Uterus (tissue), 3 donors: ENCODE measurements at regions not wholly inside any gene's neighbourhood (a gene's known extent, or its start where the extent isn't known, plus 50 kb on each side); places are given as distances from the start of the nearest gene placed in this dataset.

Experiments
- DNase-seq, 2 donors: peaks; one replicate each; pipeline ENCODE4 v3.0.0-alpha.2; 2019 to 2020
- H3K27ac ChIP-seq, 2 donors: fragments of 200-600 bp; sonication (generic); 1 replicate in 1 of 2; 2 replicates in 1 of 2; pipeline ENCODE4 v1.5.1; 2016 to 2018
- H3K27me3 ChIP-seq, 2 donors: fragments of 200-600 bp; sonication (generic); one replicate each; pipeline ENCODE4 v1.5.1; 2018 to 2019; ENCODE audit warnings: control low read depth in 1 of 2
- H3K36me3 ChIP-seq, 2 donors: fragments of 200-600 bp; sonication (generic); one replicate each; pipeline ENCODE4 v1.5.1; 2019; ENCODE audit warnings: control low read depth in 1 of 2
- H3K4me1 ChIP-seq, 2 donors: fragments of 200-600 bp; sonication (generic); one replicate each; pipeline ENCODE4 v1.5.1; 2018 to 2019; ENCODE audit warnings: control low read depth in 1 of 2
- H3K4me3 ChIP-seq, 2 donors: fragments of 200-600 bp; sonication (generic); 1 replicate in 1 of 2; 2 replicates in 1 of 2; pipeline ENCODE4 v1.5.1; 2018 to 2019; ENCODE audit warnings: mild to moderate bottlenecking in 1 of 2
- H3K9me3 ChIP-seq, 2 donors: fragments of 200-600 bp; sonication (generic); one replicate each; pipeline ENCODE4 v1.5.1; 2019; ENCODE audit warnings: control low read depth in 1 of 2
- POLR2A ChIP-seq, 2 donors: fragments of 450-650 bp; IDR thresholded peaks; one replicate each; pipeline ENCODE4 v1.6.1; 2016; ENCODE audit warnings: antibody characterized with exemption in 2 of 2, mild to moderate bottlenecking in 1 of 2, moderate library complexity in 1 of 2
- intact Hi-C: fragments of 100-400 bp; cut with DNase I; formaldehyde crosslinking; loops from one replicate; pipeline ENCODE4 v1.15.1; 2023; ENCODE audit warnings: low total_unique reads
- TF ChIP-seq, protein P1 (sequence below), 4 experiments: fragments of 200-600 bp in 2 of 4; fragments of 450-650 bp in 2 of 4; sonication (generic) in 2 of 4; IDR thresholded peaks; one replicate each; pipeline ENCODE4 v1.5.1; 2016 to 2019; ENCODE audit warnings: antibody characterized with exemption in 4 of 4, mild to moderate bottlenecking in 2 of 4, moderate library complexity in 1 of 4
- donor health status: DM: yes; HTN: yes; CAD: no.

DNA sequence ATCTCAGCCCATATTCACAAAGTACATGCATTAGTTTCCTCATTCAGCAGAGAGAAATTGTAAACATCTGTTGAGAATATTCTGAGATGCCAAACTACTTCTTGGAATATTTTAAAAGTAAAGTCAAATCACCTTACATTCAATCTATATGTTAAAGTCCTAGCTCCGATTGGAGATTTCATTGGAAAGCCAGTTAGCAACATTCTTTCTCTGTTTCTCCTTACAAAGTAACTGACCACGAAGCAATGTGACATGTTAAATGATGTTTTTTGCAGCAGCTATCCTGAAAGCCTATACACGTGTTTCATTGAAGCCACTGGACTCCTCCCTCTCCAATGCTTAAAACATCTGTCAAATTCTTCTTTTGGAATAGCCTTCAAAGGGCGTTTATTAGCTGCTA lies 379.1 kb upstream of the CCNH start:
- no peak for DNase-seq
- TF ChIP-seq, protein P1, sequence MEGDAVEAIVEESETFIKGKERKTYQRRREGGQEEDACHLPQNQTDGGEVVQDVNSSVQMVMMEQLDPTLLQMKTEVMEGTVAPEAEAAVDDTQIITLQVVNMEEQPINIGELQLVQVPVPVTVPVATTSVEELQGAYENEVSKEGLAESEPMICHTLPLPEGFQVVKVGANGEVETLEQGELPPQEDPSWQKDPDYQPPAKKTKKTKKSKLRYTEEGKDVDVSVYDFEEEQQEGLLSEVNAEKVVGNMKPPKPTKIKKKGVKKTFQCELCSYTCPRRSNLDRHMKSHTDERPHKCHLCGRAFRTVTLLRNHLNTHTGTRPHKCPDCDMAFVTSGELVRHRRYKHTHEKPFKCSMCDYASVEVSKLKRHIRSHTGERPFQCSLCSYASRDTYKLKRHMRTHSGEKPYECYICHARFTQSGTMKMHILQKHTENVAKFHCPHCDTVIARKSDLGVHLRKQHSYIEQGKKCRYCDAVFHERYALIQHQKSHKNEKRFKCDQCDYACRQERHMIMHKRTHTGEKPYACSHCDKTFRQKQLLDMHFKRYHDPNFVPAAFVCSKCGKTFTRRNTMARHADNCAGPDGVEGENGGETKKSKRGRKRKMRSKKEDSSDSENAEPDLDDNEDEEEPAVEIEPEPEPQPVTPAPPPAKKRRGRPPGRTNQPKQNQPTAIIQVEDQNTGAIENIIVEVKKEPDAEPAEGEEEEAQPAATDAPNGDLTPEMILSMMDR (IDR thresholded peaks at IDR 0.05) = no peak
- no peak for TF ChIP-seq POLR2A (IDR thresholded peaks at IDR 0.05)
- Histone ChIP-seq H3K36me3 (no peaks in the 10 kb centered on the region), H3K4me1 (no peaks in the 10 kb centered on the region), H3K27me3 (peaks cover 0 to 20% of the 10 kb centered on the region in 2 donors), H3K9me3 (no peaks in the 10 kb centered on the region), H3K27ac (no peak overlapping the region), H3K4me3 (no peak overlapping the region)
- intact Hi-C loops = no loop called here

DNA sequence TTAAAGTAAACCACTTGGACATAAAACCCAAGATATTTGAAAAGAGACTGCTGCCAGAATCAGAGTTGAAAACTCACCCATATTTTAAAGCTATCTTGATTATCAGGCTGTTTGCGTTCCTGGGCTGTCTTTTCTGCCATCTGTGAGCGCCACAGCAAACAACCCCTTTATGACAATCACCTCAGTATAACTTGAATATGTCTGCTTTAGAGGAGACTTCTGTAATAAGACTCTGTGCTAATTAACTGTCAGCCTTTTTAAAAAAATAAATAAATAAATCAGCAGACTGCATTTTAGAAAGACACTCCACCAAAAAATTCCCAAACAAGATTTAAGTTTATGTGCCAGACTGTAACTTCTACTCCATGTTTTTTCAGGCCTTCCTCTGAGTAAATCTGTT lies 375.7 kb upstream of the CCNH start:
- H3K9me3 ChIP-seq = no peaks in the 10 kb centered on the region
- no peak for DNase-seq
- H3K4me1 ChIP-seq = no peaks in the 10 kb centered on the region
- peaks cover 0 to 31% of the 10 kb centered on the region in 2 donors for H3K27me3 ChIP-seq
- H3K27ac ChIP-seq = no peak overlapping the region
- TF ChIP-seq, protein P1 (IDR thresholded peaks at IDR 0.05) = no peak
- no peak for TF ChIP-seq POLR2A (IDR thresholded peaks at IDR 0.05)
- intact Hi-C loops = no loop called here
- H3K36me3 ChIP-seq = no peaks in the 10 kb centered on the region
- no peak overlapping the region for H3K4me3 ChIP-seq

DNA sequence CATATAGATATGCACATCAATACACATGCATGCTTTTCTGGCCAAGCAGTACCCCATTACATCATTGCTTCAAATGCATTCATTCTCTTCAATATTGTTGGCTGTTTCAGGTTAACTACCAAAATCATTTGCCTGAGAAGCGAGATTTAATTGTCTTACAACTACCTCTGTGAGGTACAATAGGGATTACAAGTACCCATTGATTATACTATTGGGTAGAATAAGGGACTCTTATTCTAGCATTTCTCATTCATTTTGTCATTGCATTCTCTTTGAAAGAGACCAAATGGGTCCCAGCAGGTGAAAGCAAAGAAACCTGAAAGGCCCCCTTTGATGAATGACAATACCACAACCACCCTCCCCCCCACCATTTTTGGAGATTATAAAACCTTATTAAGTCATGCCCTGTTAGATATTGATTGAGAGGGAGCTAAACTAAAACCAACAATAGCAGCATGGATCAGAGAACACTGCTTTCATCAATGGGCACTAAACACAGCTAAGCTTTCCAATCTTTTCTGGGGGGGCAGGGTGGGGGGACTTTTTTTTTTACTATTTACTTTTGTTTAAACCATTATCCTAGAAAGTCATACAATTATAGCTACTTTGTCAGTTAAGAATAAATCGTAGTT lies 375.0 kb upstream of the CCNH start:
- Histone ChIP-seq H3K4me1 (no peaks in the 10 kb centered on the region), H3K9me3 (no peaks in the 10 kb centered on the region), H3K4me3 (no peak overlapping the region), H3K27ac (no peak overlapping the region), H3K36me3 (no peaks in the 10 kb centered on the region), H3K27me3 (peaks cover 0 to 32% of the 10 kb centered on the region in 2 donors)
- intact Hi-C loops = no loop called here
- DNase-seq = no peak
- TF ChIP-seq, protein P1 (IDR thresholded peaks at IDR 0.05) = no peak
- no peak for TF ChIP-seq POLR2A (IDR thresholded peaks at IDR 0.05)

DNA sequence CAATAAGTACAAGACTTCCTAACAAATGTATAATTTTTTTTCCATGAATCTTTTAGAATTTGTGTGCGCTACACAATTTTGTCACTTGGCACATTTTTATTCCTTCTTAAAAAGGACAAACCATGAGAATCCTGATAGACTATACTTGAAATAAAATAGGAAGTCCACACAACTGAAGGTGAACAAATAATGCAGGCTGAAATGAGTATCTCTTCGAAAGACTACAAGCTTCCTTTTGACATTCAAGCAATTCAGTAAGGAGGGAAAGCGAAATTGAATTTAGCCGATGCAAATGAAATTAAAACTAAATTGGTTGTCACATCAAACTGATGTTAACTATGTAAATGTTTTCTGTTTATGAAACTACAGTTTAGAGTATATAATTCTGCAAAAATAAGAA lies 374.4 kb upstream of the CCNH start:
- no peaks in the 10 kb centered on the region for H3K36me3 ChIP-seq
- no peak for TF ChIP-seq POLR2A (IDR thresholded peaks at IDR 0.05)
- TF ChIP-seq, protein P1 (IDR thresholded peaks at IDR 0.05) = no peak
- peaks cover 0 to 37% of the 10 kb centered on the region in 2 donors for H3K27me3 ChIP-seq
- no peak overlapping the region for H3K4me3 ChIP-seq
- no peak overlapping the region for H3K27ac ChIP-seq
- H3K4me1 ChIP-seq = no peaks in the 10 kb centered on the region
- H3K9me3 ChIP-seq = no peaks in the 10 kb centered on the region
- DNase-seq = no peak
- intact Hi-C loops = no loop called here

DNA sequence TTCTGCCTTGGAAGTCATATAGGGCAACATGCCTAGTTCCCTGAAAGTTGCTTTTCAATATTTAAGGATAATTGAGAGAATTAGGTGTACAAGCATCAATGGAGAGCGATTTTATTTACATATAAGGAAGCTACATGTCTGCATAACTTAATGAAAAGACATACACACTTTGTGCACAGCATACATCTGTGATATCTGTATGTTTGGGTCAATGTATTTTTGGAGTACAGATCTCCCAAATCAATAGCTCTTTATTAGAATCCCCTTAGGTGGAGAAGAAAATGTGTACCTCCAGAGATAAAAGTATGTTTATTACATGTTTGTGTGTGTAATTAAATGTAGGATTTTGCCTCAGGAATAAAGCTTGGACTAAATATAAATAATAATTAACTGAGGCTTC lies 373.7 kb upstream of the CCNH start:
- no peak for DNase-seq
- H3K27me3 ChIP-seq = peaks cover 0 to 43% of the 10 kb centered on the region in 2 donors
- TF ChIP-seq, protein P1 (IDR thresholded peaks at IDR 0.05) = no peak
- no peak for TF ChIP-seq POLR2A (IDR thresholded peaks at IDR 0.05)
- H3K9me3 ChIP-seq = no peaks in the 10 kb centered on the region
- H3K4me1 ChIP-seq = no peaks in the 10 kb centered on the region
- no peaks in the 10 kb centered on the region for H3K36me3 ChIP-seq
- H3K27ac ChIP-seq = no peak overlapping the region
- intact Hi-C loops = no loop called here
- no peak overlapping the region for H3K4me3 ChIP-seq
